Right lobe of liver (tissue), 6 donors: ENCODE measurements at regions not wholly inside any gene's neighbourhood (a gene's known extent, or its start where the extent isn't known, plus 50 kb on each side); places are given as distances from the start of the nearest gene placed in this dataset.

Experiments
- ATAC-seq, 4 donors: fragments of 200-7000 bp; cut with Tn5 transposase; one replicate each; pipeline ENCODE4 v1.9.1; 2020; ENCODE audit warnings: mild to moderate bottlenecking in 4 of 4, moderate library complexity in 4 of 4
- DNase-seq, 3 donors: peaks; one replicate each; pipeline ENCODE4 v3.0.0-alpha.2; 2020
- H3K27ac ChIP-seq, 3 donors: fragments of 200-600 bp; one replicate each; pipeline ENCODE4 v1.8.0; 2022
- H3K27me3 ChIP-seq, 2 donors: fragments of 200-600 bp; one replicate each; pipeline ENCODE4 v1.8.0; 2022
- H3K36me3 ChIP-seq, 4 donors: fragments of 200-600 bp; sonication (generic) in 1 of 4; one replicate each; pipeline versions ENCODE4 v1.5.1 to v1.8.0; 2017 to 2022; ENCODE audit warnings: control low read depth in 1 of 4
- H3K4me1 ChIP-seq, 4 donors: fragments of 200-600 bp; sonication (generic) in 1 of 4; one replicate each; pipeline versions ENCODE4 v1.5.1 to v1.8.0; 2017 to 2022; ENCODE audit warnings: control low read depth in 1 of 4
- H3K4me3 ChIP-seq, 3 donors: fragments of 200-600 bp; one replicate each; pipeline ENCODE4 v1.8.0; 2022
- H3K9me3 ChIP-seq, 4 donors: fragments of 200-600 bp; sonication (generic) in 1 of 4; one replicate each; pipeline versions ENCODE4 v1.5.1 to v1.8.0; 2017 to 2022; ENCODE audit warnings: control low read depth in 1 of 4
- POLR2A ChIP-seq: fragments of 450-650 bp; IDR thresholded peaks from one replicate; pipeline ENCODE4 v1.6.1; 2017; ENCODE audit warnings: antibody characterized with exemption, mild to moderate bottlenecking
- WGBS: methylation state at CpG from one replicate; pipeline ENCODE4 v1.1.6; 2018; ENCODE audit warnings: low coverage, low lambda C conversion rate; ENCODE audit not compliant: insufficient coverage; ENCODE audit errors: missing lambda C conversion rate; 5-methylcytosine and 5-hydroxymethylcytosine counted together
- intact Hi-C, 2 donors: fragments of 100-400 bp; cut with DNase I; formaldehyde crosslinking; loops; one replicate each; pipeline versions ENCODE4 v1.11.2 to v1.14.1; 2022
- TF ChIP-seq, protein P1 (sequence below), 4 donors: fragments of 200-600 bp in 3 of 4; fragments of 450-650 bp in 1 of 4; IDR thresholded peaks; one replicate each; pipeline versions ENCODE4 v1.5.1 to v1.8.0; 2016 to 2022; ENCODE audit warnings: antibody characterized with exemption in 4 of 4, mild to moderate bottlenecking in 2 of 4
- donor health status: DM: no; HTN: yes; CAD: no.
- donor health status: DM: no; HTN: no; CAD: no.
- donor health status: DM: no; HTN: no; CAD: no.
- donor health status: DM: no; HTN: yes; CAD: no.
- donor health status: DM: no; HTN: yes; CAD: no.

DNA sequence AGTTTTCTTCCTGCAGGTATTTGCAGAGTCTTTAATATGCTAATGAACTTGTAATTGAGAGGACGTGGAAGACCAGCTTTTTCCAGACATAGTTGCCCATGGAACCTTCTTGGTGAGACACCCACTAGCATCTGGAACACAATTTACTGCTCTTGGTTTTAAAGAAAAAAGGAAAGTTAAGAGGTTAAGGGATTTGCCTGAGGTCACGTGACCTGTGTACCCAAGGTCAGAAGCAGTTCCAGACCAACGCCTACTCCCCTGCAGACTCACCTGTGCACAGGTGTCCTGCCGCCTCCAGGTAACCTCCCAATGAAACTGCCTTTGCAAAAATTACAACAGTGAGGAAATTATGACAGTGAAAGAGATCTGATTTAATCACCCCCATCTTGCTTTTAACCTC is 172.7 kb downstream of the ANAPC1 start:
- no peak overlapping the region for H3K4me3 ChIP-seq
- TF ChIP-seq, protein P1, sequence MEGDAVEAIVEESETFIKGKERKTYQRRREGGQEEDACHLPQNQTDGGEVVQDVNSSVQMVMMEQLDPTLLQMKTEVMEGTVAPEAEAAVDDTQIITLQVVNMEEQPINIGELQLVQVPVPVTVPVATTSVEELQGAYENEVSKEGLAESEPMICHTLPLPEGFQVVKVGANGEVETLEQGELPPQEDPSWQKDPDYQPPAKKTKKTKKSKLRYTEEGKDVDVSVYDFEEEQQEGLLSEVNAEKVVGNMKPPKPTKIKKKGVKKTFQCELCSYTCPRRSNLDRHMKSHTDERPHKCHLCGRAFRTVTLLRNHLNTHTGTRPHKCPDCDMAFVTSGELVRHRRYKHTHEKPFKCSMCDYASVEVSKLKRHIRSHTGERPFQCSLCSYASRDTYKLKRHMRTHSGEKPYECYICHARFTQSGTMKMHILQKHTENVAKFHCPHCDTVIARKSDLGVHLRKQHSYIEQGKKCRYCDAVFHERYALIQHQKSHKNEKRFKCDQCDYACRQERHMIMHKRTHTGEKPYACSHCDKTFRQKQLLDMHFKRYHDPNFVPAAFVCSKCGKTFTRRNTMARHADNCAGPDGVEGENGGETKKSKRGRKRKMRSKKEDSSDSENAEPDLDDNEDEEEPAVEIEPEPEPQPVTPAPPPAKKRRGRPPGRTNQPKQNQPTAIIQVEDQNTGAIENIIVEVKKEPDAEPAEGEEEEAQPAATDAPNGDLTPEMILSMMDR (IDR thresholded peaks at IDR 0.05): no peak
- no peak for TF ChIP-seq POLR2A
- H3K4me1 ChIP-seq: peaks cover 0 to 23% (median 2%) of the 10 kb centered on the region in 4 donors
- H3K9me3 ChIP-seq: no peaks in the 10 kb centered on the region
- no peaks in the 10 kb centered on the region for H3K36me3 ChIP-seq
- intact Hi-C loops: no loop called here
- DNase-seq: no peak
- ATAC-seq: no peak
- 92% methylated on average over 4 of the region's 4 CpGs for WGBS
- no peaks in the 10 kb centered on the region for H3K27me3 ChIP-seq
- H3K27ac ChIP-seq: no peak overlapping the region

DNA sequence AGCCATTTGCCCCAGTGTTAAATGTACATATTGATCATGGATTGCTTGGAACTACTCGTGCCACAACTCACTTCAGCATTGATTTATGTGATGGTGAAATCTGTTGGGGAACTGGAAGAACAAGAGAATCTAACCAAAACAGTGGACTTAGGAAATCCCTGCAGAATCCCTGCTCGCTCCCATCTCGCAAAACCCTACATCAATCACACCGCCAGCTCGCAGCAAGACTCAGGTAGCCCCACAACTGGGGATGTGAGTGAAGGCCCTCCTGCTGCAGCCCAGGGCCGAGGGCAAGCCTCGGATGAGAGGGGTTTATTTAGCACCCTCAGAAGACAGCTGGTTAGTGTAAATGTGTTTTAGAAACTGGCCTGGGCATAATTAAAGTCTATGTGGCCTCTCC is 171.6 kb downstream of the ANAPC1 start:
- ATAC-seq (no peak), DNase-seq (no peak)
- TF ChIP-seq POLR2A: no peak
- TF ChIP-seq, protein P1 (IDR thresholded peaks at IDR 0.05): no peak
- no peaks in the 10 kb centered on the region for H3K27me3 ChIP-seq
- intact Hi-C loops: no loop called here
- H3K4me3 ChIP-seq: no peak overlapping the region
- H3K36me3 ChIP-seq: no peaks in the 10 kb centered on the region
- peaks cover 0 to 22% (median 2%) of the 10 kb centered on the region in 4 donors for H3K4me1 ChIP-seq
- no peak overlapping the region for H3K27ac ChIP-seq
- WGBS: 40% methylated on average over 3 of the region's 7 CpGs
- H3K9me3 ChIP-seq: no peaks in the 10 kb centered on the region

DNA sequence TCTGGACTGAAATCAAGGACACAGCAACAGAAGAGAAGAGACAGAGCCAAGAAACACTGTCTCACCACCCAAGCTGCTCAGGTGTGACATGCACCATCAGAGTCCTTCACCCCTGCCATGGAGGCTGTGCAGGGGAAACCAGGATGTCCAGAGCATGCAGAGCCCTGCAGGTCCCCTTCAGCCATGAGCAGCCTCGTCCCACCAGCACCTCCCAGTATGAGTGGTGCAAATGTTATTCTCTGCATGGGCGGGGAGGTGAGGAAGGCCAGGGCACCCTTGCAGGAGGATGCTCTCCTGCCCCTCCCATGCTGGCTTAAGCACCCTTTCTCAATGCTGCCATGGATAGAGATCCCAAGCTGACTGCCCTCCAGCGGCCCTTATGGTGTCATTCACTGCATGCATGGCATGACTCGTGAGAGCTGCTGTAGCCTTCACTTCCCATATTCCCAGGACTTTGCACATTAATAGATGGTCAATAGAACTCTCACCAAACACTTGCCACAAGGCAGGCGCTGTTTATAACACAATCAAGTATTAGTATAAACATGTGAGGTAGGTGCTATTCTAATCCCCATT is 171.0 kb downstream of the ANAPC1 start:
- WGBS: 60% methylated on average over 2 of the region's 5 CpGs
- H3K4me3 ChIP-seq: no peak overlapping the region
- ATAC-seq (no peak), DNase-seq (no peak)
- intact Hi-C loops: no loop called here
- TF ChIP-seq POLR2A: no peak
- TF ChIP-seq, protein P1 (IDR thresholded peaks at IDR 0.05): no peak
- peaks cover 0 to 21% (median 2%) of the 10 kb centered on the region in 4 donors for H3K4me1 ChIP-seq
- no peaks in the 10 kb centered on the region for H3K36me3 ChIP-seq
- no peak overlapping the region for H3K27ac ChIP-seq
- H3K27me3 ChIP-seq: no peaks in the 10 kb centered on the region
- no peaks in the 10 kb centered on the region for H3K9me3 ChIP-seq

DNA sequence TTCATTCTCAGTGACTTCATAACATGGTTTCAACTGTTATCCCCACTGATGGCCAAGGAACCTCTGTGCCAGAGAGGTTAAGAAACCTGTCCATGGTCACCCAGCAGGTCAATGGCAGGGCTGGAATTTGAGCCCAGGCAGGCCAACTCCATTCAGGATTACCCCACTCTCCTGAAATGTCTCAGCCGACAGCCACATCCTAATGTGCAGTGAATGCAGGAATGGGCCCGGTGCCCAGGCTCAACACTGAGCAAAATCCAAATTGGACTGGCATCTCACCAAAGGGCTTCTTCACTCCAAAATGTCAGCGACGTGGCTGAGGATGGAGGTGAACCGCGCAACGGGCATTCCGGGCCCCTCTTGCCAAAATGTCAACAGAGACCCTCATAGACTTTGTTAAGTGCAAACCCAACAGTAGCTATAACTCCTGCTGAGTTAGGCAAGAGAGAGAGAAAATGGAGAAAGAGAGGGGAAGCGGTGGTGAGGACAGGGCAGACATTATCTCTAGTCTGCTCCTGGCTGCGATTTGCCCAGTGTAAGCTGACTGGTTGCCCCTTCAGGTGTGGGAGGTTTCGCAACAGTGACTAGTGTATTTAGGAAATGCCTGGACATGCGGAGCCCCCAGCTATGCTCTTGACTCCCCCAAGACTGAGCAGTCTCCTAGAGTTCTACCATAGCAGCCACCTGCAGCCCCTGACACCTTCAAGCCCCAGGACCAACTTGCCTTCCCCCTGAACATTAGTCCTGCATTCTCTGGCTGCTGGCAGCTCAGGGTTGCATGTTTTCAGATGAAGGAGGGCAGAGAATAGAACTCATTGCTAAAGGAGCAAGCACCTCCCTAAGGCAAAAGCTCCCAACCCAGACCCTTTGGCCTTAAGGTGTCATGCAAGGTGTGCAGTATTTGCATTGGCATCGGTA is 167.7 kb downstream of the ANAPC1 start:
- H3K4me3 ChIP-seq: no peak overlapping the region
- ATAC-seq: peak; percentile 91 to 97 (median 96)
- H3K4me1 ChIP-seq: peaks cover 0 to 15% (median 2%) of the 10 kb centered on the region in 4 donors
- 32% methylated on average over 11 of the region's 13 CpGs for WGBS
- no peaks in the 10 kb centered on the region for H3K9me3 ChIP-seq
- H3K36me3 ChIP-seq: no peaks in the 10 kb centered on the region
- H3K27me3 ChIP-seq: no peaks in the 10 kb centered on the region
- H3K27ac ChIP-seq: no peak overlapping the region
- intact Hi-C loops: no loop called here
- TF ChIP-seq, protein P1 (IDR thresholded peaks at IDR 0.05): no peak
- no peak for TF ChIP-seq POLR2A
- peak; percentile 75 to 90 (median 85) for DNase-seq
